ENCODE measurements at regions not wholly inside any gene's neighbourhood (a gene's known extent, or its start where the extent isn't known, plus 50 kb on each side); places are given as distances from the start of the nearest gene placed in this dataset.

- TF ChIP-seq, protein P1, sequence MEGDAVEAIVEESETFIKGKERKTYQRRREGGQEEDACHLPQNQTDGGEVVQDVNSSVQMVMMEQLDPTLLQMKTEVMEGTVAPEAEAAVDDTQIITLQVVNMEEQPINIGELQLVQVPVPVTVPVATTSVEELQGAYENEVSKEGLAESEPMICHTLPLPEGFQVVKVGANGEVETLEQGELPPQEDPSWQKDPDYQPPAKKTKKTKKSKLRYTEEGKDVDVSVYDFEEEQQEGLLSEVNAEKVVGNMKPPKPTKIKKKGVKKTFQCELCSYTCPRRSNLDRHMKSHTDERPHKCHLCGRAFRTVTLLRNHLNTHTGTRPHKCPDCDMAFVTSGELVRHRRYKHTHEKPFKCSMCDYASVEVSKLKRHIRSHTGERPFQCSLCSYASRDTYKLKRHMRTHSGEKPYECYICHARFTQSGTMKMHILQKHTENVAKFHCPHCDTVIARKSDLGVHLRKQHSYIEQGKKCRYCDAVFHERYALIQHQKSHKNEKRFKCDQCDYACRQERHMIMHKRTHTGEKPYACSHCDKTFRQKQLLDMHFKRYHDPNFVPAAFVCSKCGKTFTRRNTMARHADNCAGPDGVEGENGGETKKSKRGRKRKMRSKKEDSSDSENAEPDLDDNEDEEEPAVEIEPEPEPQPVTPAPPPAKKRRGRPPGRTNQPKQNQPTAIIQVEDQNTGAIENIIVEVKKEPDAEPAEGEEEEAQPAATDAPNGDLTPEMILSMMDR (IDR thresholded peaks at IDR 0.05), result peak; percentile 20
- no peak for TF ChIP-seq EZH2 (IDR thresholded peaks at IDR 0.05)
These were observed 375.4 kb upstream of the SLITRK6 start for GRCh38 chr13:86174622-86175021.

Measured in neural progenitor cell (in vitro differentiated cells).